ENCODE measurements at regions not wholly inside any gene's neighbourhood (a gene's known extent, or its start where the extent isn't known, plus 50 kb on each side); places are given as distances from the start of the nearest gene placed in this dataset.

DNA sequence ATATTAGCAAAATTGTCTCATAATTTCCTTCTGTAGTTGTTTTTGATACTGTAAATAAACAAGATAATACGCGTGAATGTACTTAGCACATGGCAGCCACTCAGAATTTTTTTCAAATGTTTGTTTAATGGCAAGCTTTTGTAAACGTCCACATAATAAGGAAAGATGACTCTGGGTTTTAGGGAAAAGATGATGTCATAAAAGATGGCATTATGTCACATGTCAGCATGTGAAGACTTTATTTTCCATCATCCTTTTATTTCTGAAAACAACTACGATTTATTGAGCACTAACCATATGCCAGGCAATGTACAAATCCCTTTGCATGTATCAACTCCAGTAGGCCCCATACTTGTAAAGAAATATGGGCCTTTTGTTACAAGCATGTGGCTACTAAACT is 139.9 kb downstream of the C11orf91 start:
- Mint-ChIP-seq H3K27me3 (peaks cover 3% of the 10 kb centered on the region), H3K36me3 (ENCODE audit: low read depth) (no peaks in the 10 kb centered on the region), H3K9me3 (no peaks in the 10 kb centered on the region), H3K4me1 (ENCODE audit: low read depth) (no peaks in the 10 kb centered on the region), H3K4me3 (no peak overlapping the region), H3K27ac (no peak overlapping the region)
- POLR2A ChIA-PET: no interaction called here
- no peak for TF ChIP-seq CTCF (IDR thresholded peaks at IDR 0.05)
- ATAC-seq (no peak), DNase-seq (no peak)
- CTCF ChIA-PET: no interaction called here
- intact Hi-C loops (cut with micrococcal nuclease): no loop called here

DNA sequence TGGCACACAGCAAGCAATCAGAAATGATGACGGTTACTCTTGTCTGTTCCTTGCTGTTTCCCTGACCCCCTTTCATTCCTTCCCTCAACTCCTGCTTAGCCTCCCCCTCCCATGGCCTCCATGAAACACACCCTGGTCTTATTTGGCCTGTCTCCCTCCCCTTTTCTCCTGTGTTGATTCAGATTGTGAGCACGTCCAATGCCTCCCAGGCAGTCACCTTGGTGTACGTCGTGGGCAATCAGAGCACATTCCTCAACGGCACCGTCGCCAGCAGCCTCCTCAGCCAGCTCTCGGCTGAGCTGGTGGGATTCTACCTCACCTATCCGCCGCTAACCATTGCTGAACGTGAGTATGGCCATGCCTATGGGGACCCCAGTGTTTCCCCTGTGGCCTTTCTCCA is 141.1 kb downstream of the C11orf91 start:
- Mint-ChIP-seq H3K9me3 (no peaks in the 10 kb centered on the region), H3K4me1 (ENCODE audit: low read depth) (no peaks in the 10 kb centered on the region), H3K27me3 (peaks cover 7% of the 10 kb centered on the region), H3K4me3 (no peak overlapping the region), H3K27ac (no peak overlapping the region), H3K36me3 (ENCODE audit: low read depth) (no peaks in the 10 kb centered on the region)
- intact Hi-C loops (cut with micrococcal nuclease): no loop called here
- POLR2A ChIA-PET: no interaction called here
- ATAC-seq (no peak), DNase-seq (no peak)
- TF ChIP-seq CTCF (IDR thresholded peaks at IDR 0.05): no peak
- CTCF ChIA-PET: no interaction called here

DNA sequence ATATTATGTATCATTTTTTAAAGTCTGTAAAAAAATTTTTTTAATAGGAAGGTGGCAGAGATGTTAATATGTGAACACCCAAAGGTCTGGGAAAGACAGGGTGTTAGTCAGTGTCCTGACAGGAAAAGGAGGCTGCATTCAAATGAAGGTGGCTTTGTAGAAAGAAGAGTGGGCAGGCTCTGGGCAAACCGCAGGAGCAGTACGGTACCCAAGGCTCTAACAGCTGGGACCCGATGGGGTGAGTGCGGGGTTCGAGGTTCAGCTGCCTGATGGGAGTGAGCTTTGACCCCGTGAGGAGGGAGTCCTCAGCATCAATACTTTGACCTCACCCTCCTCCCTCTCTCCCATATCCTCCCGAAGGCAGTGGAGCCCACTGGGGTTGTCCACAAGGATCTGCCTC is 142.5 kb downstream of the C11orf91 start:
- Mint-ChIP-seq H3K36me3 (ENCODE audit: low read depth) (no peaks in the 10 kb centered on the region), H3K9me3 (no peaks in the 10 kb centered on the region), H3K4me3 (no peak overlapping the region), H3K27ac (no peak overlapping the region), H3K27me3 (peaks cover 10% of the 10 kb centered on the region), H3K4me1 (ENCODE audit: low read depth) (no peaks in the 10 kb centered on the region)
- intact Hi-C loops (cut with micrococcal nuclease): no loop called here
- ChIA-PET POLR2A (interaction anchor here (0.7 kb wide), 1 partner anchor 265 kb away, joined by 3 read pairs; no protein-coding TSS in a partner anchor), CTCF (no interaction called here)
- ATAC-seq: no peak
- DNase-seq: no peak
- no peak for TF ChIP-seq CTCF (IDR thresholded peaks at IDR 0.05)

DNA sequence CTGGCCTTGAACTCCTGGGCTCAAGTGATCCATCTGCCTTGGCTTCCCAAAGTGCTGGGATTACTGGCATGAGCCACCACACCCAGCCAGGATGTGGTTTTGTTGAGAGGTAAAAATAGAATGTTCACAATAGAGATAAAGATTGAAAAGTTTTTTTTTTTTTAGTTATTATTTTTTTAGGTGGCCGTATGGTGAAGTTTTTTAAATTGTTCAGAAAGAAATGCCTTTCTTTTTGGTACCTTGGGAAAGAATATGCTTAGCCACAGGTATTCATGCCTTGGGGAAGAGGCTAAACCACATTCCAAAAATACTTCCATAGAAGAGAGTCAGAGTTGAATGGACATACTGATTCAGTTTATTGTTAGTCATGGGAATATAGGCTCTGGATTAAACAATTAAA is 143.4 kb downstream of the C11orf91 start:
- H3K9me3 Mint-ChIP-seq: no peaks in the 10 kb centered on the region
- ATAC-seq: no peak
- no peaks in the 10 kb centered on the region for H3K36me3 Mint-ChIP-seq (ENCODE audit: low read depth)
- H3K4me1 Mint-ChIP-seq (ENCODE audit: low read depth): no peaks in the 10 kb centered on the region
- no peak overlapping the region for H3K4me3 Mint-ChIP-seq
- peaks cover 10% of the 10 kb centered on the region for H3K27me3 Mint-ChIP-seq
- no peak for DNase-seq
- no peak overlapping the region for H3K27ac Mint-ChIP-seq
- POLR2A ChIA-PET: interaction anchor here (0.7 kb wide), 1 partner anchor 264 kb away, joined by 3 read pairs; no protein-coding TSS in a partner anchor
- TF ChIP-seq CTCF (IDR thresholded peaks at IDR 0.05): no peak
- CTCF ChIA-PET: no interaction called here
- intact Hi-C loops (cut with micrococcal nuclease): no loop called here

DNA sequence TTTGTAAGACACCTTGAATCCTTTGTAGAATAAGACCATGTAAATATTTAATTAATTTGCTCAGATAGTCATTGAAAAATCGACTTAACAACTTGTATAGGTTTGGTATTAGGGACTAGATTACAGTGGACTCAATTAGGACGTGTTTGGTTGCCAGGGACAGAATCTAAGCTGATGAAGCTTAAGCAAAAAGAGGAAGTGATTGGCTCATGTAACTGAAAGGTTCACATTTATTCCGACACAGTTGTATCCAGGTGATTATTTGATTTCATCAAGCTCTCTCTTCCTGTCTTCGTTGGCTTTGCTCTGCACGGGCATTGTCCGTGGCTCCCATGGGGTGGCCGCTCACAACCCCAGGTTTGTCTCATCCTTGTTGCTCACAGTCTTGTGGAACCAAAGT is 146.4 kb downstream of the C11orf91 start:
- intact Hi-C loops (cut with micrococcal nuclease): no loop called here
- Mint-ChIP-seq H3K4me1 (ENCODE audit: low read depth) (no peaks in the 10 kb centered on the region), H3K4me3 (no peak overlapping the region), H3K27me3 (peaks cover 15% of the 10 kb centered on the region), H3K36me3 (ENCODE audit: low read depth) (no peaks in the 10 kb centered on the region), H3K27ac (no peak overlapping the region), H3K9me3 (no peaks in the 10 kb centered on the region)
- ATAC-seq (no peak), DNase-seq (no peak)
- TF ChIP-seq CTCF (IDR thresholded peaks at IDR 0.05): no peak
- ChIA-PET POLR2A (no interaction called here), CTCF (no interaction called here)
